Activated effector memory CD4-positive, alpha-beta T cell treated with Interleukin-2 at 50 U/mL for 16 hours (primary cell): ENCODE measurements at regions not wholly inside any gene's neighbourhood (a gene's known extent, or its start where the extent isn't known, plus 50 kb on each side); places are given as distances from the start of the nearest gene placed in this dataset.
"Not testable (repeated sequence)": the region's sequence is repeated elsewhere in the genome, so short reads cannot be mapped to it uniquely, and the experiment has no call there.

Experiments
- DNase-seq: peaks from one replicate; pipeline ENCODE4 v3.0.0-alpha.2; 2020

GRCh38 chr5:124614836-124615385 is 131.5 kb downstream of the ZNF608 start:
- DNase-seq = no peak

- DNase-seq = no peak
Measured at GRCh38 chr5:124614105-124614504, 132.3 kb downstream of the ZNF608 start.

- DNase-seq = no peak
Measured at GRCh38 chr5:124613273-124613953, 133.0 kb downstream of the ZNF608 start.

- DNase-seq = no peak
Measured at GRCh38 chr5:124612023-124612422, 134.4 kb downstream of the ZNF608 start.

- not testable (repeated sequence) for DNase-seq
Measured at GRCh38 chr5:124611262-124611661, 135.2 kb downstream of the ZNF608 start.

- not testable (repeated sequence) for DNase-seq
Measured at GRCh38 chr5:124609685-124610084, 136.8 kb downstream of the ZNF608 start.

GRCh38 chr5:124606543-124606942 is 139.9 kb downstream of the ZNF608 start:
- DNase-seq = no peak

GRCh38 chr5:124606093-124606492 is 140.3 kb downstream of the ZNF608 start:
- DNase-seq = no peak

- no peak for DNase-seq
Measured at GRCh38 chr5:124605541-124605940, 140.9 kb downstream of the ZNF608 start.

GRCh38 chr5:124604419-124604818 is 142.0 kb downstream of the ZNF608 start:
- DNase-seq = no peak

- no peak for DNase-seq
Measured at GRCh38 chr5:124602925-124603650, 143.4 kb downstream of the ZNF608 start.

GRCh38 chr5:124599028-124599973 is 147.1 kb downstream of the ZNF608 start:
- DNase-seq = no peak

GRCh38 chr5:124596595-124597421 is 149.6 kb downstream of the ZNF608 start:
- no peak for DNase-seq

- DNase-seq = no peak
Measured at GRCh38 chr5:124593952-124594351, 152.5 kb downstream of the ZNF608 start.

GRCh38 chr5:124592891-124593290 is 153.5 kb downstream of the ZNF608 start:
- no peak for DNase-seq

GRCh38 chr5:124591583-124591982 is 154.9 kb downstream of the ZNF608 start:
- no peak for DNase-seq

- DNase-seq = no peak
Measured at GRCh38 chr5:124590686-124591085, 155.8 kb downstream of the ZNF608 start.

- DNase-seq = no peak
Measured at GRCh38 chr5:124587280-124587679, 159.2 kb downstream of the ZNF608 start.

GRCh38 chr5:124584991-124585715 is 161.3 kb downstream of the ZNF608 start:
- DNase-seq = no peak

- DNase-seq = no peak
Measured at GRCh38 chr5:124583469-124584350, 162.7 kb downstream of the ZNF608 start.

GRCh38 chr5:124582561-124582840 is 163.9 kb downstream of the ZNF608 start:
- DNase-seq = no peak
